ENCODE measurements at regions not wholly inside any gene's neighbourhood (a gene's known extent, or its start where the extent isn't known, plus 50 kb on each side); places are given as distances from the start of the nearest gene placed in this dataset.

GRCh38 chr3:102089904-102090720, 240.8 kb downstream of the NFKBIZ start:
- H3K4me2 ChIP-seq: no peak overlapping the region
- no peak overlapping the region for H3K27ac ChIP-seq
- H3K9ac ChIP-seq: no peak overlapping the region

GRCh38 chr3:102090721-102091045, 241.4 kb downstream of the NFKBIZ start:
- no peak overlapping the region for H3K4me2 ChIP-seq
- no peak for TF ChIP-seq CTCF (conservative IDR thresholded peaks at IDR 0.05; ENCODE audit: low read depth, low read length)
- peaks cover under 1% of the 10 kb centered on the region for H3K4me1 ChIP-seq (ENCODE audit: low read depth, poor library complexity, severe bottlenecking)
- H3K27me3 ChIP-seq (ENCODE audit: insufficient read depth, low read depth): no peaks in the 10 kb centered on the region
- H2AFZ ChIP-seq (ENCODE audit: low read depth): no peak overlapping the region
- H3K4me3 ChIP-seq (IDR thresholded peaks at IDR 0.05; ENCODE audit: insufficient read depth, low read depth, low read length): no peak overlapping the region
- no peaks in the 10 kb centered on the region for H4K20me1 ChIP-seq (ENCODE audit: insufficient read depth)
- no peak overlapping the region for H3K27ac ChIP-seq
- no peak overlapping the region for H3K9ac ChIP-seq
- no peaks in the 10 kb centered on the region for H3K79me2 ChIP-seq (ENCODE audit: insufficient read depth, low read depth)
- H3K36me3 ChIP-seq (ENCODE audit: insufficient read depth): no peaks in the 10 kb centered on the region

More at GRCh38 chr3:102089904-102090720, 240.8 kb downstream of the NFKBIZ start:
- no peaks in the 10 kb centered on the region for H3K79me2 ChIP-seq (ENCODE audit: insufficient read depth, low read depth)
- H2AFZ ChIP-seq (ENCODE audit: low read depth): no peak overlapping the region
- H3K4me3 ChIP-seq (IDR thresholded peaks at IDR 0.05; ENCODE audit: insufficient read depth, low read depth, low read length): no peak overlapping the region
- no peaks in the 10 kb centered on the region for H3K36me3 ChIP-seq (ENCODE audit: insufficient read depth)
- H3K4me1 ChIP-seq (ENCODE audit: low read depth, poor library complexity, severe bottlenecking): no peaks in the 10 kb centered on the region
- H3K27me3 ChIP-seq (ENCODE audit: insufficient read depth, low read depth): no peaks in the 10 kb centered on the region
- no peaks in the 10 kb centered on the region for H4K20me1 ChIP-seq (ENCODE audit: insufficient read depth)
- TF ChIP-seq CTCF (conservative IDR thresholded peaks at IDR 0.05; ENCODE audit: low read depth, low read length): no peak

- no peak for TF ChIP-seq CTCF (conservative IDR thresholded peaks at IDR 0.05; ENCODE audit: low read depth, low read length)
- Histone ChIP-seq H3K4me2 (no peak overlapping the region), H3K9ac (no peak overlapping the region), H4K20me1 (ENCODE audit: insufficient read depth) (no peaks in the 10 kb centered on the region), H3K36me3 (ENCODE audit: insufficient read depth) (no peaks in the 10 kb centered on the region), H2AFZ (ENCODE audit: low read depth) (no peak overlapping the region), H3K79me2 (ENCODE audit: insufficient read depth, low read depth) (no peaks in the 10 kb centered on the region), H3K4me1 (ENCODE audit: low read depth, poor library complexity, severe bottlenecking) (peaks cover 7% of the 10 kb centered on the region), H3K4me3 (IDR thresholded peaks at IDR 0.05; ENCODE audit: insufficient read depth, low read depth, low read length) (no peak overlapping the region), H3K27me3 (ENCODE audit: insufficient read depth, low read depth) (no peaks in the 10 kb centered on the region), H3K27ac (no peak overlapping the region)
Measured at GRCh38 chr3:102091358-102091757, 242.0 kb downstream of the NFKBIZ start.

- Histone ChIP-seq H3K4me3 (IDR thresholded peaks at IDR 0.05; ENCODE audit: insufficient read depth, low read depth, low read length) (no peak overlapping the region), H3K79me2 (ENCODE audit: insufficient read depth, low read depth) (no peaks in the 10 kb centered on the region), H3K27ac (no peak overlapping the region), H3K27me3 (ENCODE audit: insufficient read depth, low read depth) (no peaks in the 10 kb centered on the region), H4K20me1 (ENCODE audit: insufficient read depth) (no peaks in the 10 kb centered on the region), H3K9ac (no peak overlapping the region), H3K4me1 (ENCODE audit: low read depth, poor library complexity, severe bottlenecking) (peaks cover 11% of the 10 kb centered on the region), H2AFZ (ENCODE audit: low read depth) (no peak overlapping the region), H3K36me3 (ENCODE audit: insufficient read depth) (no peaks in the 10 kb centered on the region), H3K4me2 (no peak overlapping the region)
- TF ChIP-seq CTCF (conservative IDR thresholded peaks at IDR 0.05; ENCODE audit: low read depth, low read length): no peak
Measured at GRCh38 chr3:102092617-102093466, 243.5 kb downstream of the NFKBIZ start.
